ENCODE measurements at regions not wholly inside any gene's neighbourhood (a gene's known extent, or its start where the extent isn't known, plus 50 kb on each side); places are given as distances from the start of the nearest gene placed in this dataset.

GRCh38 chr21:22710721-22711120 is 1712.5 kb downstream of the NCAM2 start (continued):
- no peak for TF ChIP-seq ZNF274 (IDR thresholded peaks at IDR 0.05; ENCODE audit: low read depth, low read length)
- TF ChIP-seq ELF1 (IDR thresholded peaks at IDR 0.05; ENCODE audit: borderline replicate concordance, low read depth), result no peak

- ATAC-seq (no peak), DNase-seq (ENCODE audit: low read depth, low spot score) (no peak)
- BruUV-seq (replicated peaks), result no TSS peak
- no peaks in the 10 kb centered on the region for H3K9me2 ChIP-seq (ENCODE audit: insufficient read depth)
- H3K79me2 ChIP-seq (ENCODE audit: insufficient read depth, low read length), result no peaks in the 10 kb centered on the region
- ChIA-PET POLR2A (no interaction called here), CTCF (no interaction called here), RAD21 (ENCODE audit: low non-redundant PET in 1 of 2, low total read pairs in 2 of 2, uncharacterized antibody in 2 of 2, unreplicated experiment in 2 of 2) (no interaction called here)
- H3K4me2 ChIP-seq (ENCODE audit: low read length), result no peak overlapping the region
- peaks cover 8 to 25% of the 10 kb centered on the region in 2 experiments; a peak in 2 of 4 replicates for H3K9me3 ChIP-seq (ENCODE audit: control insufficient read depth in 1 of 2, insufficient read depth in 1 of 2, low read depth in 1 of 2, low read length in 2 of 2)
- H3K4me1 ChIP-seq (ENCODE audit: control insufficient read depth in 1 of 2, insufficient read depth in 2 of 2, low read length in 2 of 2), result no peaks in the 10 kb centered on the region
- no peaks in the 10 kb centered on the region for H4K20me1 ChIP-seq (ENCODE audit: insufficient read depth)
- intact Hi-C loops (cut with micrococcal nuclease), result no loop called here
- TF ChIP-seq POLR2A (IDR thresholded peaks at IDR 0.05; ENCODE audit: borderline replicate concordance, extremely low read depth, insufficient read depth, insufficient read length) (no peak), ATF3 (IDR thresholded peaks at IDR 0.05) (no peak), SRF (IDR thresholded peaks at IDR 0.05; ENCODE audit: low read depth) (no peak), SP1 (IDR thresholded peaks at IDR 0.05; ENCODE audit: low read depth) (no peak), ZNF274 (IDR thresholded peaks at IDR 0.05; ENCODE audit: low read depth, low read length) (no peak), JUND (IDR thresholded peaks at IDR 0.05) (no peak), SIN3A (IDR thresholded peaks at IDR 0.05; ENCODE audit: low read depth) (no peak), MAX (IDR thresholded peaks at IDR 0.05) (no peak), EZH2 (IDR thresholded peaks at IDR 0.05) (no peak), CEBPB (IDR thresholded peaks at IDR 0.05; ENCODE audit: low read depth) (no peak), FOSL1 (IDR thresholded peaks at IDR 0.05; ENCODE audit: low read depth) (no peak), POLR2AphosphoS5 (IDR thresholded peaks at IDR 0.05; ENCODE audit: low read depth, low read length) (no peak)
- TF ChIP-seq, protein P1, sequence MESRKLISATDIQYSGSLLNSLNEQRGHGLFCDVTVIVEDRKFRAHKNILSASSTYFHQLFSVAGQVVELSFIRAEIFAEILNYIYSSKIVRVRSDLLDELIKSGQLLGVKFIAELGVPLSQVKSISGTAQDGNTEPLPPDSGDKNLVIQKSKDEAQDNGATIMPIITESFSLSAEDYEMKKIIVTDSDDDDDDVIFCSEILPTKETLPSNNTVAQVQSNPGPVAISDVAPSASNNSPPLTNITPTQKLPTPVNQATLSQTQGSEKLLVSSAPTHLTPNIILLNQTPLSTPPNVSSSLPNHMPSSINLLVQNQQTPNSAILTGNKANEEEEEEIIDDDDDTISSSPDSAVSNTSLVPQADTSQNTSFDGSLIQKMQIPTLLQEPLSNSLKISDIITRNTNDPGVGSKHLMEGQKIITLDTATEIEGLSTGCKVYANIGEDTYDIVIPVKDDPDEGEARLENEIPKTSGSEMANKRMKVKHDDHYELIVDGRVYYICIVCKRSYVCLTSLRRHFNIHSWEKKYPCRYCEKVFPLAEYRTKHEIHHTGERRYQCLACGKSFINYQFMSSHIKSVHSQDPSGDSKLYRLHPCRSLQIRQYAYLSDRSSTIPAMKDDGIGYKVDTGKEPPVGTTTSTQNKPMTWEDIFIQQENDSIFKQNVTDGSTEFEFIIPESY (IDR thresholded peaks at IDR 0.05; ENCODE audit: extremely low read depth, insufficient replicate concordance, low read length), result no peak
- TF ChIP-seq, protein P2, sequence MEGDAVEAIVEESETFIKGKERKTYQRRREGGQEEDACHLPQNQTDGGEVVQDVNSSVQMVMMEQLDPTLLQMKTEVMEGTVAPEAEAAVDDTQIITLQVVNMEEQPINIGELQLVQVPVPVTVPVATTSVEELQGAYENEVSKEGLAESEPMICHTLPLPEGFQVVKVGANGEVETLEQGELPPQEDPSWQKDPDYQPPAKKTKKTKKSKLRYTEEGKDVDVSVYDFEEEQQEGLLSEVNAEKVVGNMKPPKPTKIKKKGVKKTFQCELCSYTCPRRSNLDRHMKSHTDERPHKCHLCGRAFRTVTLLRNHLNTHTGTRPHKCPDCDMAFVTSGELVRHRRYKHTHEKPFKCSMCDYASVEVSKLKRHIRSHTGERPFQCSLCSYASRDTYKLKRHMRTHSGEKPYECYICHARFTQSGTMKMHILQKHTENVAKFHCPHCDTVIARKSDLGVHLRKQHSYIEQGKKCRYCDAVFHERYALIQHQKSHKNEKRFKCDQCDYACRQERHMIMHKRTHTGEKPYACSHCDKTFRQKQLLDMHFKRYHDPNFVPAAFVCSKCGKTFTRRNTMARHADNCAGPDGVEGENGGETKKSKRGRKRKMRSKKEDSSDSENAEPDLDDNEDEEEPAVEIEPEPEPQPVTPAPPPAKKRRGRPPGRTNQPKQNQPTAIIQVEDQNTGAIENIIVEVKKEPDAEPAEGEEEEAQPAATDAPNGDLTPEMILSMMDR (IDR thresholded peaks at IDR 0.05 in 2 of 3, conservative IDR thresholded peaks at IDR 0.05 in 1 of 3; ENCODE audit: borderline replicate concordance in 1 of 3, insufficient read depth in 1 of 3, low read depth in 2 of 3, low read length in 2 of 3), result no peak
- TF ChIP-seq, protein P3, sequence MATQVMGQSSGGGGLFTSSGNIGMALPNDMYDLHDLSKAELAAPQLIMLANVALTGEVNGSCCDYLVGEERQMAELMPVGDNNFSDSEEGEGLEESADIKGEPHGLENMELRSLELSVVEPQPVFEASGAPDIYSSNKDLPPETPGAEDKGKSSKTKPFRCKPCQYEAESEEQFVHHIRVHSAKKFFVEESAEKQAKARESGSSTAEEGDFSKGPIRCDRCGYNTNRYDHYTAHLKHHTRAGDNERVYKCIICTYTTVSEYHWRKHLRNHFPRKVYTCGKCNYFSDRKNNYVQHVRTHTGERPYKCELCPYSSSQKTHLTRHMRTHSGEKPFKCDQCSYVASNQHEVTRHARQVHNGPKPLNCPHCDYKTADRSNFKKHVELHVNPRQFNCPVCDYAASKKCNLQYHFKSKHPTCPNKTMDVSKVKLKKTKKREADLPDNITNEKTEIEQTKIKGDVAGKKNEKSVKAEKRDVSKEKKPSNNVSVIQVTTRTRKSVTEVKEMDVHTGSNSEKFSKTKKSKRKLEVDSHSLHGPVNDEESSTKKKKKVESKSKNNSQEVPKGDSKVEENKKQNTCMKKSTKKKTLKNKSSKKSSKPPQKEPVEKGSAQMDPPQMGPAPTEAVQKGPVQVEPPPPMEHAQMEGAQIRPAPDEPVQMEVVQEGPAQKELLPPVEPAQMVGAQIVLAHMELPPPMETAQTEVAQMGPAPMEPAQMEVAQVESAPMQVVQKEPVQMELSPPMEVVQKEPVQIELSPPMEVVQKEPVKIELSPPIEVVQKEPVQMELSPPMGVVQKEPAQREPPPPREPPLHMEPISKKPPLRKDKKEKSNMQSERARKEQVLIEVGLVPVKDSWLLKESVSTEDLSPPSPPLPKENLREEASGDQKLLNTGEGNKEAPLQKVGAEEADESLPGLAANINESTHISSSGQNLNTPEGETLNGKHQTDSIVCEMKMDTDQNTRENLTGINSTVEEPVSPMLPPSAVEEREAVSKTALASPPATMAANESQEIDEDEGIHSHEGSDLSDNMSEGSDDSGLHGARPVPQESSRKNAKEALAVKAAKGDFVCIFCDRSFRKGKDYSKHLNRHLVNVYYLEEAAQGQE (IDR thresholded peaks at IDR 0.05; ENCODE audit: low read depth), result no peak
- H3K36me3 ChIP-seq (ENCODE audit: control insufficient read depth in 1 of 2, insufficient read depth in 2 of 2, low read length in 2 of 2), result no peaks in the 10 kb centered on the region
- H3K27ac ChIP-seq (ENCODE audit: low read depth, low read length), result no peak overlapping the region
- H3K4me3 ChIP-seq (replicated peaks in 1 of 2; ENCODE audit: low read depth in 1 of 2, low read length in 2 of 2), result no peak overlapping the region
- no peak overlapping the region for H3K9ac ChIP-seq (ENCODE audit: low read length)
- H2AFZ ChIP-seq (ENCODE audit: low read depth, low read length, poor library complexity, severe bottlenecking), result no peak overlapping the region
- no peaks in the 10 kb centered on the region for H3K27me3 ChIP-seq (ENCODE audit: insufficient read depth, low read length)
These were observed 1713.4 kb downstream of the NCAM2 start for GRCh38 chr21:22711636-22712035.

Measured in HCT116 (cell line).